ENCODE measurements at regions not wholly inside any gene's neighbourhood (a gene's known extent, or its start where the extent isn't known, plus 50 kb on each side); places are given as distances from the start of the nearest gene placed in this dataset.
"Not testable (repeated sequence)": the region's sequence is repeated elsewhere in the genome, so short reads cannot be mapped to it uniquely, and the experiment has no call there.

- Mint-ChIP-seq H3K4me3 (no peak overlapping the region), H3K36me3 (ENCODE audit: low read depth) (no peaks in the 10 kb centered on the region), H3K9me3 (no peaks in the 10 kb centered on the region), H3K27me3 (ENCODE audit: low read depth) (peaks cover 4% of the 10 kb centered on the region), H3K4me1 (ENCODE audit: low read depth) (no peaks in the 10 kb centered on the region), H3K27ac (no peak overlapping the region)
- DNase-seq (ENCODE audit: low spot score): no peak
These were observed 125.8 kb upstream of the KCNH8 start for GRCh38 chr3:19022546-19022945.

DNA sequence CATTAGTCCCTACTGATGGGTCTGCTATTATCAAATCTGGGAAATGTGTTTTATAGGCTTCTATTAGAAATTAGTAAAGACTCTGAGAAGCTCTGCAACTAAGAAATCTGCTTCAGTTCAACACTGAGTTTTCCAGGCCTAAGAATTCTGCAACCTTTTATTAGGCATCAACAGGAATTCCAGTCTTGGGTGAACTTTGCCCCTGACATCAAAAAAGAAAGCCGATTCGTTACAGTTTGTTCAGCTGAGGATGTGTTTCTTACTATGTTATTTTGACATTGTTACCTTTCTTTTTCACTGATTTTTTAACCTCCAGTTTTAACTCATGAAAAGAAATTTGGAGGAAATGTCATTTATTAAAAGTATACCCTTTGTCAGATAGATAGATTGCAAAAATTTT lies 131.5 kb upstream of the KCNH8 start:
- Mint-ChIP-seq H3K4me1 (ENCODE audit: low read depth) (no peaks in the 10 kb centered on the region), H3K9me3 (no peaks in the 10 kb centered on the region), H3K27me3 (ENCODE audit: low read depth) (no peaks in the 10 kb centered on the region), H3K36me3 (ENCODE audit: low read depth) (no peaks in the 10 kb centered on the region), H3K27ac (no peak overlapping the region), H3K4me3 (no peak overlapping the region)
- DNase-seq (ENCODE audit: low spot score): no peak

- Mint-ChIP-seq H3K36me3 (ENCODE audit: low read depth) (no peaks in the 10 kb centered on the region), H3K27ac (no peak overlapping the region), H3K27me3 (ENCODE audit: low read depth) (no peaks in the 10 kb centered on the region), H3K4me1 (ENCODE audit: low read depth) (no peaks in the 10 kb centered on the region), H3K9me3 (no peaks in the 10 kb centered on the region), H3K4me3 (no peak overlapping the region)
- DNase-seq (ENCODE audit: low spot score): no peak
These were observed 134.4 kb upstream of the KCNH8 start for GRCh38 chr3:19013879-19014278.

GRCh38 chr3:19012846-19013245 lies 135.5 kb upstream of the KCNH8 start:
- H3K9me3 Mint-ChIP-seq: no peaks in the 10 kb centered on the region
- no peaks in the 10 kb centered on the region for H3K27me3 Mint-ChIP-seq (ENCODE audit: low read depth)

DNA sequence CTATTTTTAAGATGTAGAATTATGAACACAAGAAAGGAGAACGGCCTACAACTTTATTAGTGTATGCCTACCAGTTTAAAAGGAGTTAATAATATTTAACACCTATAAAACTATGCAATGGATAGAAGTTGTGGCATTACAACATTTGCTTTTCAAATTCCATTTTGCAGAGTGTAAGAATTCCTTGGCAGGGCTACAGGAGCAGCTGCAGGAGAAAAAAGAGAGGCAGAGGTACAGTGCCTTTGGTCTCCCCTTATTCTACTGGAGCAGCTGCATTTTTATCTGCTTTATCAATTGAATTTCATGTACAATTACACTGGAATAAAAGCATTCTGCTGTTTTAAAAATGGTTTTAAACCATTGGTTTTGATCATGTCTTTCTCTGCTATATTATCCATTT lies 145.7 kb upstream of the KCNH8 start:
- no peak overlapping the region for H3K27ac Mint-ChIP-seq
- no peaks in the 10 kb centered on the region for H3K27me3 Mint-ChIP-seq (ENCODE audit: low read depth)
- no peaks in the 10 kb centered on the region for H3K36me3 Mint-ChIP-seq (ENCODE audit: low read depth)
- H3K4me1 Mint-ChIP-seq (ENCODE audit: low read depth): no peaks in the 10 kb centered on the region
- no peaks in the 10 kb centered on the region for H3K9me3 Mint-ChIP-seq
- H3K4me3 Mint-ChIP-seq: no peak overlapping the region
- DNase-seq (ENCODE audit: low spot score): no peak

More at GRCh38 chr3:19012846-19013245, 135.5 kb upstream of the KCNH8 start:
- Mint-ChIP-seq H3K27ac (no peak overlapping the region), H3K36me3 (ENCODE audit: low read depth) (no peaks in the 10 kb centered on the region), H3K4me1 (ENCODE audit: low read depth) (no peaks in the 10 kb centered on the region), H3K4me3 (no peak overlapping the region)
- no peak for DNase-seq (ENCODE audit: low spot score)

- Mint-ChIP-seq H3K27me3 (ENCODE audit: low read depth) (no peaks in the 10 kb centered on the region), H3K27ac (no peak overlapping the region), H3K36me3 (ENCODE audit: low read depth) (no peaks in the 10 kb centered on the region), H3K4me1 (ENCODE audit: low read depth) (no peaks in the 10 kb centered on the region), H3K4me3 (no peak overlapping the region), H3K9me3 (peaks cover 11% of the 10 kb centered on the region)
- no peak for DNase-seq (ENCODE audit: low spot score)
These were observed 150.2 kb upstream of the KCNH8 start for GRCh38 chr3:18998069-18998468.

DNA sequence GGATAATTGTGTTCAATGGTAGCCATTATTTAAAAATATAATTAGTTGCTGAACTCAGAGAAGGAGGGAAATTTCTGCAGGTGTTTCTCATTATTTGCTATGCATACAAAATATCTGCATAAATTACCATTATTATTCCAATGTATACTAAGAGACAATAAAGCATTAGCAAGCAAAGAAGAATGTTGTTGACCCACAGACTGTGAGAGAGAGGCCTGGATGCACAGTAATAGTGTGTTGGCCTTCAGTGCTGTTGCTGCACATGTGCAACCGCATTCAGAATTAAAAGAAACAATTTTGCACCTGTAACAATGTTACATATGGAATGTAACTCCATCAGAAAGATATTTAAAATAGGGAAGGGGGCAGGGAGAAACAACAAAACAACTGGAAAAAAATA lies 155.6 kb upstream of the KCNH8 start:
- peaks cover 11% of the 10 kb centered on the region for H3K9me3 Mint-ChIP-seq
- no peak for DNase-seq (ENCODE audit: low spot score)
- H3K27ac Mint-ChIP-seq: no peak overlapping the region
- no peaks in the 10 kb centered on the region for H3K27me3 Mint-ChIP-seq (ENCODE audit: low read depth)
- no peaks in the 10 kb centered on the region for H3K36me3 Mint-ChIP-seq (ENCODE audit: low read depth)
- H3K4me1 Mint-ChIP-seq (ENCODE audit: low read depth): peaks cover 26% of the 10 kb centered on the region
- no peak overlapping the region for H3K4me3 Mint-ChIP-seq

GRCh38 chr3:18989237-18989795 lies 159.0 kb upstream of the KCNH8 start:
- peak overlapping the region; percentile 84 for H3K27ac Mint-ChIP-seq
- H3K4me1 Mint-ChIP-seq (ENCODE audit: low read depth): peaks cover 28% of the 10 kb centered on the region
- peak; percentile 41 for DNase-seq (ENCODE audit: low spot score)
- H3K36me3 Mint-ChIP-seq (ENCODE audit: low read depth): no peaks in the 10 kb centered on the region
- H3K27me3 Mint-ChIP-seq (ENCODE audit: low read depth): no peaks in the 10 kb centered on the region
- H3K4me3 Mint-ChIP-seq: peak overlapping the region; percentile 89
- H3K9me3 Mint-ChIP-seq: no peaks in the 10 kb centered on the region

DNA sequence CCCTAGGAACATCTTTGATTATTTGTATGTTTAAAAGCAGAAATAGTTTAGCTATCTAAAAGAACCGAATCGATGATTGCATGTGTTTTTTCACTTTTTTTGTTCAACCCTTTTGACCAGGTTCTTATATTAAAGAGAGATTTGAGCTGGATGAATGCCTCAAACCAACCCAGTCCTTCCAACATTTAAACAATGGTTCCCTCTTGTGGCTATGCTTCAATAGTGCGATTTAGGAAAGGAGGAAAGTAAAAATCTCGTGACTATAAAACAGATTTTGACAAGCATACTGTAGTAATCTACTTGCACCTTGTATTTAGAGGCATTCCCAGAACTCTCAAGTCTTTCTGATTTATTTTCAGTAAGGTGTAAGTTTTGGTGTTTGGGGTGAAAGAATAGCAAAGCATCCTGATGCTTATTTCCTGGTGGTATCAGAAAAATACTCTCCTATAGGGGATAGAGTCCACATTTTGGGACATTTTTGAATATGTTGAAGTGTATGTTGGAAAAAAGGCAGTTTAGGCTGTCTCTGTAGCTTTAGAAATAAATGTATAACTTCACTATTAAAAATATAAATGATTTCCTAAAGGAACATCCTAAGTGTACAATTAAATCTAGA lies 159.6 kb upstream of the KCNH8 start:
- Mint-ChIP-seq H3K9me3 (no peaks in the 10 kb centered on the region), H3K36me3 (ENCODE audit: low read depth) (no peaks in the 10 kb centered on the region), H3K4me3 (peak overlapping the region; percentile 89), H3K27ac (no peak overlapping the region), H3K27me3 (ENCODE audit: low read depth) (no peaks in the 10 kb centered on the region), H3K4me1 (ENCODE audit: low read depth) (peaks cover 28% of the 10 kb centered on the region)
- no peak for DNase-seq (ENCODE audit: low spot score)

DNA sequence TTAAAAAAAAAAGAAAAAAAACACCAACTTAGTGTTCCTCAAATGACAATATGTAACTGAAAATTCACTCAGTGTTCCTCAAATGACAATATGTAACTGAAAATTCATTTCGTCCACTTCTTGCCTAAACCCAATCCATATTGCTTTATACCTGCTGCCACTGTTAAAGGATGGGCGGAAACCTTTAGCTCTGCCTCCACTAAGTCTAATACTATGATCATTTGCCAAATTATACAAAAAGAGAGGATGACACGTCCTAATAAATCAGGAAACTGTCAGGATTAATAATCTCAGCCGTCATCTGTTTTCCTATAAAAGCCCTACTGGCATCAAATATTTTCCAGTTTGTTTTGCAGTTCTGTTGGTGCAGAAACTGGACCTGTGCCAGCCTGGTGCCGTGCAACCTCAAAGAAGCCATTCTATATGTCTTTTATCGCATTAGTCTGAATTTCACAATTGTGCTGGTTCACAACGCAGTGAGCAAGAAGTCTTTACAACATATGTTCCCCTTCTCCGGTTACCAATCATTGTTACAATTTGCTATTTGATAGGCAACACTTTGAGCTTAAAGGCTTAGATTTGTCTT lies 160.4 kb upstream of the KCNH8 start:
- H3K27ac Mint-ChIP-seq: no peak overlapping the region
- H3K27me3 Mint-ChIP-seq (ENCODE audit: low read depth): peaks cover 3% of the 10 kb centered on the region
- peaks cover 28% of the 10 kb centered on the region for H3K4me1 Mint-ChIP-seq (ENCODE audit: low read depth)
- H3K9me3 Mint-ChIP-seq: no peaks in the 10 kb centered on the region
- no peaks in the 10 kb centered on the region for H3K36me3 Mint-ChIP-seq (ENCODE audit: low read depth)
- no peak for DNase-seq (ENCODE audit: low spot score)
- peak overlapping the region; percentile 89 for H3K4me3 Mint-ChIP-seq

- no peak overlapping the region for H3K4me3 Mint-ChIP-seq
- H3K9me3 Mint-ChIP-seq: no peaks in the 10 kb centered on the region
- no peaks in the 10 kb centered on the region for H3K36me3 Mint-ChIP-seq (ENCODE audit: low read depth)
- no peak overlapping the region for H3K27ac Mint-ChIP-seq
- DNase-seq (ENCODE audit: low spot score): no peak
- peaks cover 28% of the 10 kb centered on the region for H3K4me1 Mint-ChIP-seq (ENCODE audit: low read depth)
- H3K27me3 Mint-ChIP-seq (ENCODE audit: low read depth): peaks cover 3% of the 10 kb centered on the region
These were observed 161.2 kb upstream of the KCNH8 start for GRCh38 chr3:18987070-18987469.

GRCh38 chr3:18982920-18983319 lies 165.4 kb upstream of the KCNH8 start:
- DNase-seq (ENCODE audit: low spot score): no peak
- Mint-ChIP-seq H3K27me3 (ENCODE audit: low read depth) (peaks cover 3% of the 10 kb centered on the region), H3K4me1 (ENCODE audit: low read depth) (peaks cover 4% of the 10 kb centered on the region), H3K36me3 (ENCODE audit: low read depth) (no peaks in the 10 kb centered on the region), H3K27ac (no peak overlapping the region), H3K9me3 (peaks cover under 1% of the 10 kb centered on the region), H3K4me3 (no peak overlapping the region)

DNA sequence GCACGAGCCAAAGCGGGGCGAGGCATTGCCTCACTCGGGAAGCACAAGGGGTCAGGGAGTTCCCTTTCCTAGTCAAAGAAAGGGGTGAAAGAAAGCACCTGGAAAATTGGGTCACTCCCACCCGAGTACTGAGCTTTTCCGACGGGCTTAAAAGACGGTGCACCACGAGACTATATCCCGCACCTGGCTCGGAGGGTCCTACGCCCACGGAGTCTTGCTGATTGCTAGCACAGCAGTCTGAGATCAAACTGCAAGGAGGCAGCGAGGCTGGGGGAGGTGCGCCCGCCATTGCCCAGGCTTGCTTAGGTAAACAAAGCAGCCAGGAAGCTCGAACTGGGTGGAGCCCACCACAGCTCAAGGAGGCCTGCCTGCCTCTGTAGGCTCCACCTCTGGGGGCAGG lies 172.2 kb upstream of the KCNH8 start:
- not testable (repeated sequence) for H3K36me3 Mint-ChIP-seq (ENCODE audit: low read depth); H3K4me3 Mint-ChIP-seq; H3K27me3 Mint-ChIP-seq (ENCODE audit: low read depth); DNase-seq (ENCODE audit: low spot score); H3K27ac Mint-ChIP-seq; H3K4me1 Mint-ChIP-seq (ENCODE audit: low read depth)
- peaks cover 37% of the 10 kb centered on the region for H3K9me3 Mint-ChIP-seq

DNA sequence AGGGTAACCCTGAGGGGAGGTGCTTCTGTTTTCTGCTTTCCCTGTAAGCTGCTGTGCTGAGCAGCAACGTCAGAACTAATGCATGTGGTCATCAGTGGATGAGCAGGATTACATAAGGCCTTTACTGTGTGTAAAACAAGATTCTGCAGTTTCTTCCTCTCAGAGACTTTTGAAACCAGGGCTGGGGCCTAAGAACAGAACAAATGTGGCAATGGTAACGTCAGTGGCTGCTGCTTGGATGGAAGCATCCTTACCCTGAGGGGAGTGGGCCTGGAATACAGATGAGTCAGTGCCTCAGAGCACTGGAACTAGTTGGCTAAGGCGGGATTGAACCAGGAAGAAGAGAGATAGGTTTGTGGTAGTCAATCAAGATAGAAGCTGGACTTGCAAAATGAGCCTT lies 180.2 kb upstream of the KCNH8 start:
- peaks cover 14% of the 10 kb centered on the region for H3K9me3 Mint-ChIP-seq
- DNase-seq (ENCODE audit: low spot score): no peak
- H3K36me3 Mint-ChIP-seq (ENCODE audit: low read depth): no peaks in the 10 kb centered on the region
- H3K27me3 Mint-ChIP-seq (ENCODE audit: low read depth): no peaks in the 10 kb centered on the region
- no peak overlapping the region for H3K4me3 Mint-ChIP-seq
- H3K4me1 Mint-ChIP-seq (ENCODE audit: low read depth): no peaks in the 10 kb centered on the region
- no peak overlapping the region for H3K27ac Mint-ChIP-seq

DNA sequence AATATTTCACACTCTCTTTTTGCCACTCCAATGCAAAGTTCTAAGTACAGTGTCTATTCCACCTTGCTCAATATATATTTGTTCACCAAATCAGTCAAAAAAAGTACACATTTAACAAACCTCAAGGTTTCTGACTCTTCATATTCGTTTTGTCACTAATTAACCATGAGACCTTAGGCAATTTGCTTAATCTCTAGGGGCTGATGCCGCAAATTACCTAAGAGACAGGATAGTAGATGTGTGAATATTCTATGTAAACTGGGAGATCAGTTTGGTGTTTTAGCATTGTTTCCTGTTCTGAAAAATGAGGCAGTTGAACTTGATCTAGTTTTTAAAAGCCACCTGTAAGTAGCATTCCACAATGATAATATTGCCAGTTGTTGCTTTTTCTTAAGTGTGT lies 182.5 kb upstream of the KCNH8 start:
- Mint-ChIP-seq H3K9me3 (peaks cover 5% of the 10 kb centered on the region), H3K4me3 (no peak overlapping the region), H3K27me3 (ENCODE audit: low read depth) (no peaks in the 10 kb centered on the region), H3K4me1 (ENCODE audit: low read depth) (no peaks in the 10 kb centered on the region), H3K36me3 (ENCODE audit: low read depth) (no peaks in the 10 kb centered on the region), H3K27ac (no peak overlapping the region)
- no peak for DNase-seq (ENCODE audit: low spot score)

All from T-helper 2 cell treated with Interferon-gamma antibody and Interleukin-4, amounts not matched to agents 5 μg/mL and 100 μg/mL, for 36 hours (primary cell).